GM12891 (cell line): ENCODE measurements at regions not wholly inside any gene's neighbourhood (a gene's known extent, or its start where the extent isn't known, plus 50 kb on each side); places are given as distances from the start of the nearest gene placed in this dataset.

Experiments used
- POLR2A ChIP-seq: IDR thresholded peaks from 2 replicates; pipeline ENCODE4 v1.6.1; 2011; ENCODE audit warnings: low read depth, low read length, control low read depth
- POLR2AphosphoS5 ChIP-seq: IDR thresholded peaks from 2 replicates; pipeline ENCODE4 v1.6.1; 2011; ENCODE audit warnings: low read depth, low read length, control low read depth
- POU2F2 ChIP-seq: IDR thresholded peaks from 2 replicates; pipeline ENCODE4 v1.6.1; 2011; ENCODE audit warnings: low read depth, mild to moderate bottlenecking, control low read depth, low read length, moderate library complexity
- SPI1 ChIP-seq: IDR thresholded peaks from 2 replicates; pipeline ENCODE4 v1.6.1; 2011; ENCODE audit warnings: low read depth, low read length, control low read depth
- TAF1 ChIP-seq: IDR thresholded peaks from 2 replicates; pipeline ENCODE4 v1.6.1; 2011; ENCODE audit warnings: low read depth, low read length, control low read depth

- no peak for TF ChIP-seq POLR2AphosphoS5
- no peak for TF ChIP-seq POLR2A
- TF ChIP-seq TAF1, result no peak
- no peak for TF ChIP-seq POU2F2
- TF ChIP-seq SPI1, result no peak
Measured at GRCh38 chr5:3660630-3661029, 65.0 kb downstream of the IRX1 start.
